OCI-M1 (cell line): ENCODE measurements at regions not wholly inside any gene's neighbourhood (a gene's known extent, or its start where the extent isn't known, plus 50 kb on each side); places are given as distances from the start of the nearest gene placed in this dataset.
"Not testable (repeated sequence)": the region's sequence is repeated elsewhere in the genome, so short reads cannot be mapped to it uniquely, and the experiment has no call there.

Experiments
- DNase-seq: peaks from one replicate; lab custom pipeline; 2025; lab: John Stamatoyannopoulos, UW

GRCh38 chr15:69920221-69920620 is 177.5 kb downstream of the TLE3 start:
- no peak for DNase-seq

- DNase-seq = no peak
These were observed 175.8 kb downstream of the TLE3 start for GRCh38 chr15:69921626-69922619.

- DNase-seq = no peak
These were observed 173.2 kb downstream of the TLE3 start for GRCh38 chr15:69924531-69924930.

- DNase-seq = no peak
These were observed 171.7 kb downstream of the TLE3 start for GRCh38 chr15:69926006-69926405.

- DNase-seq = no peak
These were observed 171.0 kb downstream of the TLE3 start for GRCh38 chr15:69926721-69927120.

GRCh38 chr15:69928890-69929289 is 168.8 kb downstream of the TLE3 start:
- not testable (repeated sequence) for DNase-seq

GRCh38 chr15:69929905-69930630 is 167.6 kb downstream of the TLE3 start:
- DNase-seq = no peak

GRCh38 chr15:69930754-69931153 is 167.0 kb downstream of the TLE3 start:
- no peak for DNase-seq

GRCh38 chr15:69931156-69931555 is 166.6 kb downstream of the TLE3 start:
- DNase-seq = no peak

GRCh38 chr15:69934607-69935006 is 163.1 kb downstream of the TLE3 start:
- DNase-seq = no peak

GRCh38 chr15:69939513-69940440 is 157.9 kb downstream of the TLE3 start:
- DNase-seq = no peak

- DNase-seq = no peak
These were observed 157.0 kb downstream of the TLE3 start for GRCh38 chr15:69940441-69941300.

- DNase-seq = no peak
These were observed 156.5 kb downstream of the TLE3 start for GRCh38 chr15:69941301-69941605.

GRCh38 chr15:69941706-69942495 is 155.8 kb downstream of the TLE3 start:
- no peak for DNase-seq

GRCh38 chr15:69943637-69944036 is 154.1 kb downstream of the TLE3 start:
- no peak for DNase-seq

- no peak for DNase-seq
These were observed 152.0 kb downstream of the TLE3 start for GRCh38 chr15:69945729-69946128.

GRCh38 chr15:69946870-69947269 is 150.8 kb downstream of the TLE3 start:
- DNase-seq = no peak

- DNase-seq = no peak
These were observed 150.3 kb downstream of the TLE3 start for GRCh38 chr15:69947394-69947793.

- no peak for DNase-seq
These were observed 148.2 kb downstream of the TLE3 start for GRCh38 chr15:69949485-69949884.

GRCh38 chr15:69951256-69951897 is 146.3 kb downstream of the TLE3 start:
- no peak for DNase-seq
